Activated CD4-positive, alpha-beta T cell treated with anti-CD3 and anti-CD28 coated beads, Interleukin-2, amount 50 U/mL, for 24 hours (primary cell): ENCODE measurements at regions not wholly inside any gene's neighbourhood (a gene's known extent, or its start where the extent isn't known, plus 50 kb on each side); places are given as distances from the start of the nearest gene placed in this dataset.
"Not testable (repeated sequence)": the region's sequence is repeated elsewhere in the genome, so short reads cannot be mapped to it uniquely, and the experiment has no call there.

Experiments used
- DNase-seq, 2 donors: peaks; one replicate each; pipeline ENCODE4 v3.0.0-alpha.2; 2020; ENCODE audit warnings: low read depth in 1 of 2, low spot score in 1 of 2

GRCh38 chr2:126952216-126952615 lies 53.5 kb downstream of the TEX51 start:
- DNase-seq = no peak

GRCh38 chr2:126953483-126953882 lies 54.8 kb downstream of the TEX51 start:
- DNase-seq = no peak

- no peak for DNase-seq
Measured at GRCh38 chr2:126954831-126955230, 56.1 kb downstream of the TEX51 start.

GRCh38 chr2:126956773-126957172 lies 58.1 kb downstream of the TEX51 start:
- DNase-seq = not testable (repeated sequence)

- DNase-seq = no peak
Measured at GRCh38 chr2:126963390-126963789, 64.7 kb downstream of the TEX51 start.

GRCh38 chr2:126966601-126967000 lies 67.9 kb downstream of the TEX51 start:
- DNase-seq = no peak

- DNase-seq = no peak
Measured at GRCh38 chr2:126970583-126970982, 71.9 kb downstream of the TEX51 start.

GRCh38 chr2:126971162-126971480 lies 72.4 kb downstream of the TEX51 start:
- DNase-seq = no peak

- peak; percentile 44 to 47 for DNase-seq
Measured at GRCh38 chr2:126971481-126972278, 73.0 kb downstream of the TEX51 start.

- no peak for DNase-seq
Measured at GRCh38 chr2:126972279-126972626, 73.6 kb downstream of the TEX51 start.

GRCh38 chr2:126973745-126974144 lies 75.1 kb downstream of the TEX51 start:
- DNase-seq = no peak

- no peak for DNase-seq
Measured at GRCh38 chr2:126975671-126976655, 77.3 kb downstream of the TEX51 start.

- no peak for DNase-seq
Measured at GRCh38 chr2:126976721-126977328, 78.1 kb downstream of the TEX51 start.

- DNase-seq = no peak
Measured at GRCh38 chr2:126978333-126978732, 79.6 kb downstream of the TEX51 start.

- DNase-seq = no peak
Measured at GRCh38 chr2:126979039-126980003, 80.6 kb downstream of the TEX51 start.

- no peak for DNase-seq
Measured at GRCh38 chr2:126981476-126981875, 82.8 kb downstream of the TEX51 start.

- no peak for DNase-seq
Measured at GRCh38 chr2:126982935-126983334, 84.2 kb downstream of the TEX51 start.

- no peak for DNase-seq
Measured at GRCh38 chr2:126986631-126987187, 88.0 kb downstream of the TEX51 start.

- no peak for DNase-seq
Measured at GRCh38 chr2:126988482-126988881, 89.8 kb downstream of the TEX51 start.

GRCh38 chr2:126989064-126989463 lies 90.4 kb downstream of the TEX51 start:
- DNase-seq = not testable (repeated sequence)
